Breast epithelium (tissue), 4 donors: ENCODE measurements at regions not wholly inside any gene's neighbourhood (a gene's known extent, or its start where the extent isn't known, plus 50 kb on each side); places are given as distances from the start of the nearest gene placed in this dataset.

ENCODE experiments used
- DNase-seq, 2 donors: peaks; one replicate each; pipeline ENCODE4 v3.0.0-alpha.2; 2019; ENCODE audit warnings: low spot score in 2 of 2
- H3K27ac ChIP-seq, 2 donors: fragments of 200-600 bp; sonication (generic) in 1 of 2; one replicate each; pipeline ENCODE4 v1.5.1; 2016 to 2019; ENCODE audit warnings: mild to moderate bottlenecking in 1 of 2
- H3K27me3 ChIP-seq, 2 donors: fragments of 200-600 bp; sonication (generic) in 1 of 2; one replicate each; pipeline versions ENCODE4 v1.5.1 to v1.6.0; 2017 to 2019; ENCODE audit warnings: control low read depth in 1 of 2, mild to moderate bottlenecking in 1 of 2
- H3K36me3 ChIP-seq: fragments of 200-600 bp; one replicate; pipeline ENCODE4 v1.5.1; 2019
- H3K4me1 ChIP-seq, 2 donors: fragments of 200-600 bp; sonication (generic); one replicate each; pipeline ENCODE4 v1.5.1; 2016 to 2019; ENCODE audit warnings: control low read depth in 1 of 2
- H3K4me3 ChIP-seq, 3 donors: fragments of 200-600 bp; sonication (generic); 1 replicate in 2 of 3; 2 replicates in 1 of 3; pipeline ENCODE4 v1.5.1; 2016 to 2019; ENCODE audit warnings: mild to moderate bottlenecking in 3 of 3, moderate library complexity in 2 of 3
- H3K9me3 ChIP-seq, 2 donors: fragments of 200-600 bp; sonication (generic) in 1 of 2; one replicate each; pipeline ENCODE4 v1.5.1; 2016 to 2019; ENCODE audit warnings: control low read depth in 1 of 2
- POLR2A ChIP-seq: fragments of 450-650 bp; IDR thresholded peaks from one replicate; pipeline ENCODE4 v1.6.1; 2016; ENCODE audit warnings: antibody characterized with exemption, mild to moderate bottlenecking, moderate library complexity
- POLR2AphosphoS5 ChIP-seq, 3 donors: sonication (generic); formaldehyde crosslinking; IDR thresholded peaks; one replicate each; pipeline ENCODE4 v1.6.1; 2017; ENCODE audit warnings: antibody characterized with exemption in 3 of 3
- intact Hi-C: fragments of 100-400 bp; cut with DNase I; formaldehyde crosslinking; loops from one replicate; pipeline ENCODE4 v1.15.1; 2023; ENCODE audit warnings: low total_unique reads
- TF ChIP-seq, protein P1 (sequence below), 3 donors: fragments of 450-650 bp; IDR thresholded peaks; one replicate each; pipeline ENCODE4 v1.5.1; 2016 to 2017; ENCODE audit warnings: antibody characterized with exemption in 3 of 3, mild to moderate bottlenecking in 3 of 3, moderate library complexity in 3 of 3

DNA sequence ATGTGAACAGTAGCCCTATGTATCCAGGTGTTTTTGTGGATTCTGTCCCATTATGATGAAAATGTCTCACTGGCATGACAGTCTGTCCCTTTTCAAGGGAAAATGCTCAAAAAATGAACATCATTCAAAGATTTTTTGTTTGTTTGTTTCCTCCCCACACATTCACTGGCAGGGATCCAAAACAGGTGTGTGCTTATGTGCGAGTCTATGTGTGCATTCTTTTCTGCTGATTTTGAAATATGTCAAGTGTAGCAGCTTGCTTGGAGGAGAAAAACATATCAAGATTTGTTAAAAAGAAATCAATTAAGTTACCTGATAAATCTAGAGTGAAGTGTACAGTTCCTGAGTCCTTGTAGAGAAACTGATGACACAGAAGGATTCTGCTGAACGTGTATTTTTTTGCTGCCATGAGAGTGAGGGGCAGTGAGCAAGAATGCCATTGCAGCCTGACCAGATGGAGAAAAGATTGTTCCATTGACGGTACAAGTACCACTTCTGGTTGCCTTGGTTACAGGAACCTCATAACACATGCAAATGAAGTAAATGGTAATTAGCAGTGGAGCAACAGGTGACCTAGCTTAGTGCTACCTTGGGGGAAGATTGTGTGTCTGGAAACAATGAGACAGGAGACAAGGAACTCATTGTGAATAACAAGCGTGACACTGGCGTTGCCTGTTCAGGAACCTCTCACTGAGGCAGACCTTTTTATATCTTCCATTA, 277.4 kb upstream of the PHYHIPL start:
- no peak overlapping the region for H3K27ac ChIP-seq
- TF ChIP-seq POLR2A (no peak), POLR2AphosphoS5 (IDR thresholded peaks at IDR 0.05) (no peak)
- TF ChIP-seq, protein P1, sequence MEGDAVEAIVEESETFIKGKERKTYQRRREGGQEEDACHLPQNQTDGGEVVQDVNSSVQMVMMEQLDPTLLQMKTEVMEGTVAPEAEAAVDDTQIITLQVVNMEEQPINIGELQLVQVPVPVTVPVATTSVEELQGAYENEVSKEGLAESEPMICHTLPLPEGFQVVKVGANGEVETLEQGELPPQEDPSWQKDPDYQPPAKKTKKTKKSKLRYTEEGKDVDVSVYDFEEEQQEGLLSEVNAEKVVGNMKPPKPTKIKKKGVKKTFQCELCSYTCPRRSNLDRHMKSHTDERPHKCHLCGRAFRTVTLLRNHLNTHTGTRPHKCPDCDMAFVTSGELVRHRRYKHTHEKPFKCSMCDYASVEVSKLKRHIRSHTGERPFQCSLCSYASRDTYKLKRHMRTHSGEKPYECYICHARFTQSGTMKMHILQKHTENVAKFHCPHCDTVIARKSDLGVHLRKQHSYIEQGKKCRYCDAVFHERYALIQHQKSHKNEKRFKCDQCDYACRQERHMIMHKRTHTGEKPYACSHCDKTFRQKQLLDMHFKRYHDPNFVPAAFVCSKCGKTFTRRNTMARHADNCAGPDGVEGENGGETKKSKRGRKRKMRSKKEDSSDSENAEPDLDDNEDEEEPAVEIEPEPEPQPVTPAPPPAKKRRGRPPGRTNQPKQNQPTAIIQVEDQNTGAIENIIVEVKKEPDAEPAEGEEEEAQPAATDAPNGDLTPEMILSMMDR (IDR thresholded peaks at IDR 0.05), result no peak
- no peaks in the 10 kb centered on the region for H3K27me3 ChIP-seq
- no peaks in the 10 kb centered on the region for H3K4me1 ChIP-seq
- H3K9me3 ChIP-seq, result no peaks in the 10 kb centered on the region
- H3K4me3 ChIP-seq, result no peak overlapping the region
- no peaks in the 10 kb centered on the region for H3K36me3 ChIP-seq
- DNase-seq, result no peak
- intact Hi-C loops, result no loop called here

DNA sequence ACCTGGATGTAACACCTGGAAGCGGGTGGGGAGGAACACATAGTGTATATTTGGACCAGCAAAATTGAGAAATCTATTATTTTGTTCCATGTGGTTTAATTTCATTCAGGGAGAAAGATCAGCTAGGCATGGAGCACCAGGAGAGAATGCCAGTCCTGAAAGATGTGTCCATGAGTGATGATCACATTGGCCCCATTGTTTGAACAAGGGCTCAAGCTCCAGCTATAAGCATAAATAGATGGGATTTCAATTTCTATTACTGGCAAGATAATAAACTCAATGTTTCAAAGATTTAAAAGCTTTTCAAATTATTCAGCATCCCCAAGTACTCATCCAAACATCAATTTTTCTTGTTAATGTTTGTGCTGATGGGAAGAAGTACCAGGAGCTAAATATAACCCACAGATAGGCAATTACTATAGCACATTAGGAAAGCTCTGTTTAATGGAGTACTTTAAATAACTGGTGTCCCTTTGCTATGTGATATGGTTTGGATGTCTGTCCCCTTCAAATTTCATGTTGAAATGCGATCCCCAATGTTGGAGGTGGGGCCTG, 275.3 kb upstream of the PHYHIPL start:
- Histone ChIP-seq H3K4me1 (no peaks in the 10 kb centered on the region), H3K4me3 (no peak overlapping the region), H3K9me3 (no peaks in the 10 kb centered on the region), H3K27me3 (no peaks in the 10 kb centered on the region), H3K36me3 (no peaks in the 10 kb centered on the region), H3K27ac (no peak overlapping the region)
- intact Hi-C loops, result no loop called here
- DNase-seq, result no peak
- TF ChIP-seq, protein P1 (IDR thresholded peaks at IDR 0.05), result no peak
- TF ChIP-seq POLR2A (no peak), POLR2AphosphoS5 (IDR thresholded peaks at IDR 0.05) (no peak)

DNA sequence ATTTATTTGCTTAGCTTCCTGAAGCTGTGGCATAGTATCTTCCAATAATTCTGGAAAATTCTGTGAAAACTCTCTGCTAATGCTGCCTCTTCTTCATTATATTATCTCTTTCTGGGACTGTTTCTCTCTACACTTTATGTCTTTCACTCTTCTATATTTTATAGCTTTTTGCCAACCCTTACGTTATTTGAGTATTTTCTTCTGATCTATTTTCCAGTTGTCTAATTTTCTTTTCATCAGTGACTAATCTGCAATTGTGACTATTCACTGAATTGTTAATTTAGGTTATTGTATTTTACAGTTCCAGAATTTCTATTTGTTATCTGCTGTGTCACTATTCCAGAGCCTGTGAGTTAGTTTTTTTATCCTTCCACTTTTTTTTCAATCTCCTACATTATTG, 273.4 kb upstream of the PHYHIPL start:
- no peaks in the 10 kb centered on the region for H3K4me1 ChIP-seq
- no peak for DNase-seq
- no peak overlapping the region for H3K4me3 ChIP-seq
- no peaks in the 10 kb centered on the region for H3K27me3 ChIP-seq
- TF ChIP-seq POLR2A, result no peak
- TF ChIP-seq, protein P1 (IDR thresholded peaks at IDR 0.05), result no peak
- TF ChIP-seq POLR2AphosphoS5 (IDR thresholded peaks at IDR 0.05), result no peak
- no peak overlapping the region for H3K27ac ChIP-seq
- no peaks in the 10 kb centered on the region for H3K9me3 ChIP-seq
- intact Hi-C loops, result no loop called here
- no peaks in the 10 kb centered on the region for H3K36me3 ChIP-seq

DNA sequence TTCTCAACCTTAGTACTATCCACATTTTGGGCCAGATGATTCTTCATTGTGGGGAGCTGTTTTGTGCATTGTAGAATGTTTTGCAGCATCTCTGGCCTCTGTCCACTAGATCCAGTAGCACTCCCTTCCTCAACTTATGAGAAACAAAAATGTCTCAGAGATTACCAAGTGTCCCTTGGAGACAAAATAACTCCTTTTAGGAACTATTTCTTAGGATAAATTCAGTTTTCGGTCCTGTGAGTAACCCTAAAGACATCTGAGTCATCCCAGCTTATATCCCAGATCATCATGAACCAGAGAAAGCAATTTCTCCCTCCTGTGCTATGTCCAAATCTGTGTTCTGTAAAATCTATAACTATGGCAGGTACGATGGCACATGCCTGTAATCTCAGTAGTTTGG, 266.6 kb upstream of the PHYHIPL start:
- no peak for DNase-seq
- intact Hi-C loops, result no loop called here
- no peak overlapping the region for H3K4me3 ChIP-seq
- no peak overlapping the region for H3K27ac ChIP-seq
- H3K4me1 ChIP-seq, result no peaks in the 10 kb centered on the region
- TF ChIP-seq POLR2A, result no peak
- no peak for TF ChIP-seq POLR2AphosphoS5 (IDR thresholded peaks at IDR 0.05)
- H3K36me3 ChIP-seq, result no peaks in the 10 kb centered on the region
- no peaks in the 10 kb centered on the region for H3K27me3 ChIP-seq
- H3K9me3 ChIP-seq, result no peaks in the 10 kb centered on the region

DNA sequence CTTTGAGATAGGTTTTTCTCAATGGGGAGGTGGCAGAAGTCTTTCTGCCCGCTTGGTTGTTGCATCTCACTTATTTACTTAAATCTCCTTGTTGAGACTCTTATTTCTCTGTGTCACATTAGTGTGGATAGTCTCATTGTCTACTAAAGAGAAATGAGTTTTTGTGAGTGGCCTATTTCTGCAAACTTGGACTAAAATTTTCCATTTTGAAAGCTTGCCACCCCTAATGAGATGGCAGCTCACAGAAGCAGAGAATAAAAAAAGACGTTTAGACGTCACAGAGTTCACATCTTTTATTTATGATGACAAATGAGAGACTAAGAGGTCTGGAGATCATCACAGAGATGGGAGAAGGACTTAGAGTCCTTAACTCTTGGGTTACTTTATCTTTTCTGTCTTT, 262.7 kb upstream of the PHYHIPL start:
- DNase-seq, result no peak
- H3K27ac ChIP-seq, result no peak overlapping the region
- H3K9me3 ChIP-seq, result no peaks in the 10 kb centered on the region
- no peak overlapping the region for H3K4me3 ChIP-seq
- no peaks in the 10 kb centered on the region for H3K4me1 ChIP-seq
- intact Hi-C loops, result no loop called here
- TF ChIP-seq POLR2AphosphoS5 (IDR thresholded peaks at IDR 0.05) (no peak), POLR2A (no peak)
- TF ChIP-seq, protein P1 (IDR thresholded peaks at IDR 0.05), result no peak
- no peaks in the 10 kb centered on the region for H3K27me3 ChIP-seq
- H3K36me3 ChIP-seq, result no peaks in the 10 kb centered on the region
